ENCODE measurements at regions not wholly inside any gene's neighbourhood (a gene's known extent, or its start where the extent isn't known, plus 50 kb on each side); places are given as distances from the start of the nearest gene placed in this dataset.

DNA sequence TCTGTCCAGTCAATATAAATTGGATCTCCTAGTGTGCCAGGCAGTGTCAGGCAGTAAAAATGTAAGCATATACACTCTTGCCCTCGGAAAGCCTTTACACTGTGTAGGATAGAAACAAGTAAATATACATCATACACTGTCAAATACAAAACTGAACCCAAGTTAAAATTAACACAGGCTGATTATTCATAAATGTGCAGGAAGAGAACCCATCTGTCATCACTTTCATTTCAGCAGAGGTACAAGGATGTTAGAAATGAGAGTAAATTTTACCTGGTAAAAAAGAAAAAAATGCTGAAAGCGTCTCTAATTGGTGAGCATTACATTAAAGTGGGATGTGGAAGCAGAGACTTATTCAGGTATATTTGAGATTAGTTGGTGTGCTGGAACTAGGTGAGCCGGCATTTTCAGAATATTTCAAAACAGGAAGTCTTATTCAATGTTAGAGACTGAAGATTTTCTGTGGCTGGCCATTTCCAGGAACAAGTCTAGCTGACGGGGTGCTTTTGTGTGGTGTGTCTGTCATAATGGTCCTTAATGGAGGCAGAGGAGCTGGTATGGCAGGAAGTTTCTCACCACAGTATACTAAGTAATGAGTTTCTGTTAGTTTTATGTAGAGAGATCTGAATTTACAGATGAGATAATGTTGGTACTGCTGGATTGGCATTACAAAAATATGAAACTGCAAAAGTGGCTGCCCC, 192.6 kb downstream of the CASP12 start:
- CTCF ChIA-PET: interaction anchor here (1.0 kb wide), 1 partner anchor 98 kb away, joined by 3 read pairs; no protein-coding TSS in a partner anchor
- no peak for DNase-seq (ENCODE audit: low read depth, low spot score)
- POLR2A ChIA-PET: no interaction called here
- H3K4me3 ChIP-seq (ENCODE audit: low read depth, low read length): no peak overlapping the region
- TF ChIP-seq, protein P1, sequence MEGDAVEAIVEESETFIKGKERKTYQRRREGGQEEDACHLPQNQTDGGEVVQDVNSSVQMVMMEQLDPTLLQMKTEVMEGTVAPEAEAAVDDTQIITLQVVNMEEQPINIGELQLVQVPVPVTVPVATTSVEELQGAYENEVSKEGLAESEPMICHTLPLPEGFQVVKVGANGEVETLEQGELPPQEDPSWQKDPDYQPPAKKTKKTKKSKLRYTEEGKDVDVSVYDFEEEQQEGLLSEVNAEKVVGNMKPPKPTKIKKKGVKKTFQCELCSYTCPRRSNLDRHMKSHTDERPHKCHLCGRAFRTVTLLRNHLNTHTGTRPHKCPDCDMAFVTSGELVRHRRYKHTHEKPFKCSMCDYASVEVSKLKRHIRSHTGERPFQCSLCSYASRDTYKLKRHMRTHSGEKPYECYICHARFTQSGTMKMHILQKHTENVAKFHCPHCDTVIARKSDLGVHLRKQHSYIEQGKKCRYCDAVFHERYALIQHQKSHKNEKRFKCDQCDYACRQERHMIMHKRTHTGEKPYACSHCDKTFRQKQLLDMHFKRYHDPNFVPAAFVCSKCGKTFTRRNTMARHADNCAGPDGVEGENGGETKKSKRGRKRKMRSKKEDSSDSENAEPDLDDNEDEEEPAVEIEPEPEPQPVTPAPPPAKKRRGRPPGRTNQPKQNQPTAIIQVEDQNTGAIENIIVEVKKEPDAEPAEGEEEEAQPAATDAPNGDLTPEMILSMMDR (IDR thresholded peaks at IDR 0.05; ENCODE audit: insufficient read depth, low read length, missing control alignments): no peak

DNA sequence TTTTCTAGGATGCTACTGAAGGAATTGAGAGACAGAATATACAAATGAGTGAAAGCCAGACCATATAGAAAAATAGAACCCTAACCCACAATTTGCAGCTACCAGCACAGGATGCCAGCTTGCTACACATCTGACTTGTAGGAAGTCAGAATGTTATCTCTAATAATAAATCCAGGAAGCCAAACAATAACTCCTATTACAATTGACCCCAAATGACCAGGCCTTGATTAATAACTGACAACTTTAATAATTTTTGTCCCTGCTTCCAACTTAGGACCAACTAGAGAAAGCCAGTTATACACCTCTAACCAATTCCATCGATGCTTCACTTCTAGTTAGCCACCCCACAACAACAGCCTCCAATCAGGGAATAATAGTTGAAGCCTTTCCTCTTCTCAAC, 193.4 kb downstream of the CASP12 start:
- CTCF ChIA-PET: interaction anchor here (1.0 kb wide), 1 partner anchor 97 kb away, joined by 3 read pairs; no protein-coding TSS in a partner anchor
- TF ChIP-seq, protein P1 (IDR thresholded peaks at IDR 0.05; ENCODE audit: insufficient read depth, low read length, missing control alignments): no peak

DNA sequence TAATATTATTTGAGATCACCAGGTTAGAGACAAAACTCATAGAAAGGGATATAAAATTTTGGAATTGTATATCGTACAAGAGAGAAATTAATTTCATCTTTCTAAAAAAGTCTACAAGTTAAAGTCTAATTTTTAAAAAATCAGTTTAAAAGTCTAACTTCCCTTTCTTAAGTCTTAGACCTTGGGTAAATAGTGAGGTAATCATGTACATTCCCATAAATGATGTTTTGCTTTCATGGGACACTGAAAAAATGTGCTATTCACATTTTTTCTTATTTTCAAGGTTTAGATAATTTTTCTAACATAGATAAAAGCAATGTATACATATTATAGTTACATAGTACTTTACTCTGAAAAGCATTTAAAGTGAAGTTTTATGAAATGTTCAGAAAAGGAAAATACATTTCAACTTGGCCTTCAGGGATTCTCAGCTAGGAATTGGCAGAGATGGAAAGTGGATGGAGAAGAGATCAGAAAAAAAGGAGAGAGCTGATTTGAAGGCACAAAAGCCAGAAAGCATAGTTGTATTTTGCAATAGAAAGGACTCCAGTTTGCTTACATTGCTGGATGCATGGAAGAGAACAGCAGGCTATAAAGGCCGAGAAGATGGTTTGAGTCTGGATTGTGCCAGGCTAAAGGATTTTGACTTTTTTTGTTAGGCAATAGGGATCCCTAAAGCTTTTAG, 194.0 kb downstream of the CASP12 start:
- CTCF ChIA-PET: interaction anchor here (1.0 kb wide), 1 partner anchor 97 kb away, joined by 3 read pairs; no protein-coding TSS in a partner anchor
- TF ChIP-seq, protein P1 (IDR thresholded peaks at IDR 0.05; ENCODE audit: insufficient read depth, low read length, missing control alignments): no peak
- POLR2A ChIA-PET: no interaction called here
- DNase-seq (ENCODE audit: low read depth, low spot score): no peak
- H3K4me3 ChIP-seq (ENCODE audit: low read depth, low read length): no peak overlapping the region

More for the DNA sequence above, 193.4 kb downstream of the CASP12 start:
- POLR2A ChIA-PET: no interaction called here
- no peak for DNase-seq (ENCODE audit: low read depth, low spot score)
- no peak overlapping the region for H3K4me3 ChIP-seq (ENCODE audit: low read depth, low read length)

DNA sequence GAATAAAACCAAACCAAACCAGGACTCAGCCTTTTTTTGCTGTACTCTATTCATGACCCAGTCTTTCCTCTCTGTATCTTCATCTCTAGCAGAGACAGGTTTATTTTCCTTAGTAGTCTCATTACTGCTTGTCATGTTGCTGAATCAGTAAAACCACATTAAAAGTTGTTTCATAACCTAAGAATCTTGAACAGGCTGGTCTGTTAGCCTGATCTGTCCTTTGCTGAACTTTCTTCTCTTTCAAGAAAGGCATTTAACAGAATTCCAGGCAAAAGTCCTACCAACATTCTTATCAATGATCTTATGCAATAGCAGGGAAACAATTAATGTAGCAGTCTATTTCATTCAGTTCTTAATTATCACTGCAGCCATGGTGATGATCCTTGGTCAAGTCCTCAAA, 197.7 kb downstream of the CASP12 start:
- TF ChIP-seq, protein P1 (IDR thresholded peaks at IDR 0.05; ENCODE audit: insufficient read depth, low read length, missing control alignments): no peak
- POLR2A ChIA-PET: no interaction called here
- H3K4me3 ChIP-seq (ENCODE audit: low read depth, low read length): no peak overlapping the region
- CTCF ChIA-PET: no interaction called here
- DNase-seq (ENCODE audit: low read depth, low spot score): peak; percentile 62

DNA sequence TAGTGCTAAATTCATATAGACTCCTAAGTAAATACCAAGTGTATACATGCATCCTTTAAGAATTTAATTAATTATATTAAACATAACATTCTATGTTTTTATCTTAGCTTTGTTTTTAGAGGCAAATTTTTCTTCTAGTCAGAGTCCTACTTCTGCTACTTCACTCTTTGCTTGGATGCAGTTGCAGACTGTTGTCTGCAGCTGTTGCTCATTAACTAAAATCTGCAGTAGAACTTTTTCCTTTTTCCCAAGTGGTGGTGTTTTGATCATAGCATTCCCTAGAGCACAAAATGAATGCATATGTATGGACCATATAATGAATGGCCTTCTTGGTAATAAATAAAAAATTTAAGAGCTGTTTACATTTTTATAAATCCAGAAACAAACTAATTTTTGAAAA, 198.3 kb downstream of the CASP12 start:
- ChIA-PET CTCF (no interaction called here), POLR2A (no interaction called here)
- TF ChIP-seq, protein P1 (IDR thresholded peaks at IDR 0.05; ENCODE audit: insufficient read depth, low read length, missing control alignments): no peak
- no peak overlapping the region for H3K4me3 ChIP-seq (ENCODE audit: low read depth, low read length)
- no peak for DNase-seq (ENCODE audit: low read depth, low spot score)

DNA sequence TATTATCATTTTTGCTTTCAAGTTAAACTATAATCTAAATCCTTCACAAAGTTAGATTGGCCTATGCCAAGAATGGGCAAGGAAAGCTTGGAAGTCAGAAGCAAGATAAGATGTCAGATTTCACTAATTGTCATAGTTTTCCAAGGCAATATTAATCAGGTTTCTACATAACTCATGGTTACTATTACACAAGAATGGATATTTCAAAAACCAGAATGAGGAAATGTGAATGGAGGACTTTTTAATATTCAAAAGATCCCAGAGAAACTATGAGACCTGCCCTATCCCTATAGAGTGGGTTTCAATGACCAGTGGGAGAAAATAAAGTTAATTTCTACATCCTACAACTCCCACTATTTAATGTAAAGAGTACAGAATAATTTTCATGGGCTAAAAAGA, 203.2 kb downstream of the CASP12 start:
- POLR2A ChIA-PET: no interaction called here
- DNase-seq (ENCODE audit: low read depth, low spot score): no peak
- TF ChIP-seq, protein P1 (IDR thresholded peaks at IDR 0.05; ENCODE audit: insufficient read depth, low read length, missing control alignments): no peak
- CTCF ChIA-PET: no interaction called here
- H3K4me3 ChIP-seq (ENCODE audit: low read depth, low read length): no peak overlapping the region

Measured in AG04449 (cell line).